ENCODE measurements at regions not wholly inside any gene's neighbourhood (a gene's known extent, or its start where the extent isn't known, plus 50 kb on each side); places are given as distances from the start of the nearest gene placed in this dataset.

DNA sequence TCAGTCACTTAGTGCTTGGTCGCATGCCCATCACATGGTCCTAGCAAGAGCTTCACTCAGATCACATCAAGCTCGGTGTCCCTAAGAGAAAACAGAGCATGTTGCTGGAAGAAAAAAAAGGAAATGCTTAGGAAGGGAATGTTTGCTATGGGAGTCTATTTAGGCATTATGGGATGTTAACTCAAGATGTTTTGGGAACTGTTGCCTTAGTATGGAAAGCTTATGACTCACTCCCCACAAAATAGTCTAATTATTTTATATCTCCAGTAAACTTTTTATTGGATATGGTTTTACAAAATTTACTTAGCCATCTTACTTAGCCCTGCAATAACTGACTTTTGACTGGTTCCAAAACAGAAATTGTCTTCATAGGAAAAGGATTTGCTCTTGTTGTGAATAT is 439.5 kb upstream of the ZEB2 start:
- Histone ChIP-seq H4K20me1 (ENCODE audit: low read length) (no peaks in the 10 kb centered on the region), H3K27me3 (ENCODE audit: low read length) (no peaks in the 10 kb centered on the region), H3K36me3 (ENCODE audit: low read depth, low read length) (no peaks in the 10 kb centered on the region), H3K9ac (ENCODE audit: low read length) (no peak overlapping the region), H3K27ac (ENCODE audit: low read length) (peak overlapping the region; percentile 50), H3K4me2 (ENCODE audit: low read length) (peak overlapping the region; percentile 38; the same call in 1 of the 2 replicates), H3K9me3 (ENCODE audit: low read length) (no peaks in the 10 kb centered on the region), H3F3A (ENCODE audit: low read length, unreplicated experiment) (no peaks in the 10 kb centered on the region), H2AFZ (ENCODE audit: low read length) (no peak overlapping the region), H3K79me2 (ENCODE audit: low read length) (no peaks in the 10 kb centered on the region), H3K4me1 (ENCODE audit: insufficient read depth, low read length) (peaks cover 10% of the 10 kb centered on the region), H3K9me2 (replicated peaks; ENCODE audit: low read length) (no peaks in the 10 kb centered on the region), H3K4me3 (ENCODE audit: low read length) (no peak overlapping the region)
- peak; percentile 62 for DNase-seq
- intact Hi-C loops (cut with micrococcal nuclease), result loop anchor here (5.0 kb wide), 1 partner anchor 33 kb away; no protein-coding TSS in a partner anchor
- BruUV-seq (replicated peaks), result no TSS peak
- ChIA-PET POLR2A (ENCODE audit: unreplicated experiment) (no interaction called here), CTCF (no interaction called here)
- peak; percentile 93 for ATAC-seq
- TF ChIP-seq EZH2 (IDR thresholded peaks at IDR 0.05; ENCODE audit: low read length, unreplicated experiment), result no peak
- TF ChIP-seq, protein P1, sequence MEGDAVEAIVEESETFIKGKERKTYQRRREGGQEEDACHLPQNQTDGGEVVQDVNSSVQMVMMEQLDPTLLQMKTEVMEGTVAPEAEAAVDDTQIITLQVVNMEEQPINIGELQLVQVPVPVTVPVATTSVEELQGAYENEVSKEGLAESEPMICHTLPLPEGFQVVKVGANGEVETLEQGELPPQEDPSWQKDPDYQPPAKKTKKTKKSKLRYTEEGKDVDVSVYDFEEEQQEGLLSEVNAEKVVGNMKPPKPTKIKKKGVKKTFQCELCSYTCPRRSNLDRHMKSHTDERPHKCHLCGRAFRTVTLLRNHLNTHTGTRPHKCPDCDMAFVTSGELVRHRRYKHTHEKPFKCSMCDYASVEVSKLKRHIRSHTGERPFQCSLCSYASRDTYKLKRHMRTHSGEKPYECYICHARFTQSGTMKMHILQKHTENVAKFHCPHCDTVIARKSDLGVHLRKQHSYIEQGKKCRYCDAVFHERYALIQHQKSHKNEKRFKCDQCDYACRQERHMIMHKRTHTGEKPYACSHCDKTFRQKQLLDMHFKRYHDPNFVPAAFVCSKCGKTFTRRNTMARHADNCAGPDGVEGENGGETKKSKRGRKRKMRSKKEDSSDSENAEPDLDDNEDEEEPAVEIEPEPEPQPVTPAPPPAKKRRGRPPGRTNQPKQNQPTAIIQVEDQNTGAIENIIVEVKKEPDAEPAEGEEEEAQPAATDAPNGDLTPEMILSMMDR (conservative IDR thresholded peaks at IDR 0.05; ENCODE audit: low read depth, low read length), result no peak
- no peak for TF ChIP-seq EZH2phosphoT487 (IDR thresholded peaks at IDR 0.05; ENCODE audit: borderline replicate concordance, low read length)

DNA sequence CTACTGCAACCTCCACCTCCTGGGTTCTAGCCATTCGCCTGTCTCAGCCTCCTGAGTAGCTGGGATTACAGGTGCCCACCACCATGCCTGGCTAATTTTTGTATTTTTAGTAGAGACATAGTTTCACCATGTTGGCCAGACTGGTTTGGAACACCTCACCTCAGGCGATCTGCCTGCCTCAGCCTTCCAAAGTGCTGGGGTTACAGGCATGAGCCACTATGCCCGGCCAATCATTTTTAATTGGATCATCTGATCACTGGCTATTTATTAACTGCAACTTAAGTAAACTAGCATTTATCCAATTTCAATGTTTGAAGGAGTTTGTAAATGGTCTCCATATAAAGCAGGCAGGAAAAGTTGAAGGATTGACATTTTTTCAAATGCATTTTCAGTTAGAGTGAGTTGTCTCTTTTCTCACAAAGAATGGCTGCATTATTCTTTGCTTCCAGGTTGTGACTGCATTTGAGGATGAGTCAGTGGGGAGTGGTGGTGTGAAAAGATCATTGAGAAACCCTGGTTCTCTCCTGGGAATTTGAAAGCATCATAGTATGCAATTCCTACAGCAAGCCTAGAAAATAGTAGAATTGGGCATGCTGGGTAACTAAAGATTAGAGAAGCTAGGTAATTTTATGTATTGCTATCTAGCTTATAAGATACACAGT is 431.1 kb upstream of the ZEB2 start:
- H3K4me3 ChIP-seq (ENCODE audit: low read length), result no peak overlapping the region
- no peaks in the 10 kb centered on the region for H3F3A ChIP-seq (ENCODE audit: low read length, unreplicated experiment)
- peak; percentile 90 for DNase-seq
- TF ChIP-seq, protein P1 (conservative IDR thresholded peaks at IDR 0.05; ENCODE audit: low read depth, low read length), result no peak
- no peak for TF ChIP-seq EZH2phosphoT487 (IDR thresholded peaks at IDR 0.05; ENCODE audit: borderline replicate concordance, low read length)
- TF ChIP-seq EZH2 (IDR thresholded peaks at IDR 0.05; ENCODE audit: low read length, unreplicated experiment), result no peak
- H3K4me1 ChIP-seq (ENCODE audit: insufficient read depth, low read length), result peaks cover 38% of the 10 kb centered on the region
- peak overlapping the region; percentile 63 for H2AFZ ChIP-seq (ENCODE audit: low read length)
- intact Hi-C loops (cut with micrococcal nuclease), result loop anchor here (1.0 kb wide), 1 partner anchor 90 kb away; no protein-coding TSS in a partner anchor
- no peaks in the 10 kb centered on the region for H3K79me2 ChIP-seq (ENCODE audit: low read length)
- peak; percentile 96 for ATAC-seq
- no peaks in the 10 kb centered on the region for H4K20me1 ChIP-seq (ENCODE audit: low read length)
- BruUV-seq (replicated peaks), result no TSS peak
- ChIA-PET CTCF (interaction anchor here (0.6 kb wide), 1 partner anchor 368 kb away, joined by 5 read pairs; no protein-coding TSS in a partner anchor), POLR2A (ENCODE audit: unreplicated experiment) (no interaction called here)
- H3K9ac ChIP-seq (ENCODE audit: low read length), result peak overlapping the region; percentile 63
- no peaks in the 10 kb centered on the region for H3K9me2 ChIP-seq (replicated peaks; ENCODE audit: low read length)
- no peaks in the 10 kb centered on the region for H3K9me3 ChIP-seq (ENCODE audit: low read length)
- H3K27me3 ChIP-seq (ENCODE audit: low read length), result no peaks in the 10 kb centered on the region
- H3K27ac ChIP-seq (ENCODE audit: low read length), result peak overlapping the region; percentile 85
- H3K36me3 ChIP-seq (ENCODE audit: low read depth, low read length), result no peaks in the 10 kb centered on the region
- H3K4me2 ChIP-seq (ENCODE audit: low read length), result peak overlapping the region; percentile 36

DNA sequence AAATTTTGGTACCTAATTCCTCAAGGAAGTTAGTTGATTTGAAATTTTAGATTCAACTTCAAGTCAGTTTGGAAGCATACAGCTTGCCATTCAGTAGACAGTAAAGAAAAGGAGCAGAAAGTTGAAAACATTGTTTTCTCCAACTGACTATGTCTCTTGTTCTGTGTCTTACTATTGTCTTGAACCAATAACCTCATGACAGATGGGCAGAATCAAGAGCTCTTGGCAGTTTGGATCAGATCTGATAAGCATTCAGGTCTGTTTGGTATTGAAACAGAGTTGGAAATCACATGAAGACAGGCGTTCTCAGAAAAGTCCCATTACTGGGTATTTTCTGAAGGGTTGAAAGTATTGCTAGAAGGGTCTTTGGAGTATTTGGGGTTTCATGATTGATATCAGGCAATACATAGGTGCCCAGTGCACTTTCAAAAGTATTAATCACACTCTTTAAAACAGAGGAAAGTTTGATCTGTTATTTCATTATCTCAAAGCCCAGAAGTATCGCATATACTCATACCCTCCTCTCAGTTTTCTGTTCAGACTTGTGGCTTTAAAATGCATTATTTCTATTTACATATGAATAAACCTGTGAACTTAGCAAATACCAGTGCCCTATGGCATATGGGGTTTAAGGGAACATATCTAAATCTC is 428.4 kb upstream of the ZEB2 start:
- BruUV-seq (replicated peaks), result no TSS peak
- H3K4me2 ChIP-seq (ENCODE audit: low read length), result no peak overlapping the region
- no peak for DNase-seq
- ATAC-seq, result no peak
- CTCF ChIA-PET, result no interaction called here
- POLR2A ChIA-PET (ENCODE audit: unreplicated experiment), result no interaction called here
- TF ChIP-seq EZH2 (IDR thresholded peaks at IDR 0.05; ENCODE audit: low read length, unreplicated experiment) (no peak), EZH2phosphoT487 (IDR thresholded peaks at IDR 0.05; ENCODE audit: borderline replicate concordance, low read length) (no peak)
- TF ChIP-seq, protein P1 (conservative IDR thresholded peaks at IDR 0.05; ENCODE audit: low read depth, low read length), result no peak
- no peak overlapping the region for H3K27ac ChIP-seq (ENCODE audit: low read length)
- H3K27me3 ChIP-seq (ENCODE audit: low read length), result no peaks in the 10 kb centered on the region
- intact Hi-C loops (cut with micrococcal nuclease), result loop anchor here (10.0 kb wide), 1 partner anchor 536 kb away; no protein-coding TSS in a partner anchor
- no peaks in the 10 kb centered on the region for H3K36me3 ChIP-seq (ENCODE audit: low read depth, low read length)
- H2AFZ ChIP-seq (ENCODE audit: low read length), result no peak overlapping the region
- H3K9me3 ChIP-seq (ENCODE audit: low read length), result no peaks in the 10 kb centered on the region
- H3K4me1 ChIP-seq (ENCODE audit: insufficient read depth, low read length), result peaks cover 64% of the 10 kb centered on the region
- no peaks in the 10 kb centered on the region for H4K20me1 ChIP-seq (ENCODE audit: low read length)
- H3K4me3 ChIP-seq (ENCODE audit: low read length), result no peak overlapping the region
- no peak overlapping the region for H3K9ac ChIP-seq (ENCODE audit: low read length)
- H3K9me2 ChIP-seq (replicated peaks; ENCODE audit: low read length), result no peaks in the 10 kb centered on the region
- H3K79me2 ChIP-seq (ENCODE audit: low read length), result no peaks in the 10 kb centered on the region
- peaks cover 13% of the 10 kb centered on the region for H3F3A ChIP-seq (ENCODE audit: low read length, unreplicated experiment)

Measured in PC-3 (cell line).